HCT116 (cell line): ENCODE measurements at regions not wholly inside any gene's neighbourhood (a gene's known extent, or its start where the extent isn't known, plus 50 kb on each side); places are given as distances from the start of the nearest gene placed in this dataset.

Experiments
- ATAC-seq: fragments of 200-7000 bp; cut with Tn5 transposase; 2 replicates; pipeline ENCODE4 v1.9.1; 2020; ENCODE audit warnings: mild to moderate bottlenecking, moderate library complexity
- BruUV-seq: library from RNA; stranded (reverse); fragments of 400-500 nt; replicated peaks from 2 replicates; lab custom pipeline; 2021; lab: Mats Ljungman, UMichigan
- CTCF ChIA-PET: fragments of 300-600 bp; sonication (Branson Sonifier 250); formaldehyde crosslinking; loops from one replicate; lab custom pipeline; 2021; ENCODE audit warnings: antibody characterized with exemption; lab: Charles Lee
- POLR2A ChIA-PET: fragments of 300-600, 350-600 bp; sonication (Branson Sonifier 250); formaldehyde crosslinking; loops from one replicate; lab custom pipeline; 2021; ENCODE audit warnings: antibody characterized with exemption; lab: Charles Lee
- RAD21 ChIA-PET, 2 experiments: fragments of 300-600 bp; sonication (Branson Sonifier 250); formaldehyde crosslinking; loops; one replicate each; lab custom pipeline; 2023; ENCODE audit warnings: low total read pairs in 2 of 2; ENCODE audit not compliant: uncharacterized antibody in 2 of 2, unreplicated experiment in 2 of 2, low non-redundant PET in 1 of 2; lab: Charles Lee
- DNase-seq: peaks from one replicate; pipeline ENCODE4 v3.0.0-alpha.2; 2010; ENCODE audit warnings: low read depth, low spot score
- H2AFZ ChIP-seq: fragments of 200-600 bp; shearing (Covaris generic), sonication (generic); 2 replicates; pipeline ENCODE4 v1.6.1; 2017; ENCODE audit warnings: low read depth, mixed run types, mixed read lengths, antibody characterized with exemption, low read length; ENCODE audit not compliant: poor library complexity, severe bottlenecking
- H3K27ac ChIP-seq: 2 replicates; pipeline ENCODE4 v1.5.1; 2012; ENCODE audit warnings: low read depth, low read length
- H3K27me3 ChIP-seq: fragments of 200-600 bp; sonication (generic); 2 replicates; pipeline ENCODE4 v1.6.1; 2016; ENCODE audit warnings: mixed run types, low read length, mixed read lengths; ENCODE audit not compliant: insufficient read depth
- H3K36me3 ChIP-seq, 2 experiments: fragments of 200-500 bp in 1 of 2; fragments of 200-600 bp in 1 of 2; sonication (Bioruptor generic) in 1 of 2; sonication (generic) in 1 of 2; 2 replicates each; pipeline versions ENCODE4 v1.5.1 to v1.6.1; 2014 to 2016; ENCODE audit warnings: low read length in 2 of 2, inconsistent platforms in 1 of 2, mixed read lengths in 1 of 2, mixed run types in 1 of 2; ENCODE audit not compliant: insufficient read depth in 2 of 2, control insufficient read depth in 1 of 2
- H3K4me1 ChIP-seq, 2 experiments: fragments of 200-600 bp in 1 of 2; sonication (generic) in 1 of 2; 2 replicates each; pipeline versions ENCODE4 v1.5.1 to v1.6.1; 2012 to 2017; ENCODE audit warnings: low read length in 2 of 2, inconsistent platforms in 1 of 2, mild to moderate bottlenecking in 1 of 2, mixed read lengths in 1 of 2, mixed run types in 1 of 2, moderate library complexity in 1 of 2; ENCODE audit not compliant: insufficient read depth in 2 of 2, control insufficient read depth in 1 of 2
- H3K4me2 ChIP-seq: fragments of 200-600 bp; sonication (generic); 2 replicates; pipeline ENCODE4 v1.6.1; 2017; ENCODE audit warnings: mixed run types, low read length, mixed read lengths
- H3K4me3 ChIP-seq, 2 experiments: fragments of 200-600 bp in 1 of 2; sonication (generic) in 1 of 2; replicated peaks in 1 of 2; 2 replicates each; pipeline ENCODE4 v1.5.1; 2011 to 2016; ENCODE audit warnings: low read length in 2 of 2, control low read depth in 1 of 2, low read depth in 1 of 2, mild to moderate bottlenecking in 1 of 2, mixed read lengths in 1 of 2, mixed run types in 1 of 2
- H3K79me2 ChIP-seq: fragments of 200-600 bp; sonication (generic); 2 replicates; pipeline ENCODE4 v1.6.1; 2017; ENCODE audit warnings: mild to moderate bottlenecking, mixed run types, low read length, moderate library complexity, mixed read lengths; ENCODE audit not compliant: insufficient read depth
- H3K9ac ChIP-seq: fragments of 200-600 bp; sonication (generic); 2 replicates; pipeline ENCODE4 v1.6.1; 2016; ENCODE audit warnings: low read length, mixed read lengths
- H3K9me2 ChIP-seq: fragments of 200-600 bp; sonication (generic), shearing (Covaris generic); 2 replicates; pipeline ENCODE4 v1.6.1; 2017; ENCODE audit warnings: mixed run types, mild to moderate bottlenecking, moderate library complexity; ENCODE audit not compliant: insufficient read depth
- H3K9me3 ChIP-seq, 2 experiments: fragments of 200-500 bp in 1 of 2; fragments of 200-600 bp in 1 of 2; sonication (Bioruptor generic) in 1 of 2; sonication (generic) in 1 of 2; 2 replicates each; pipeline ENCODE4 v1.6.1; 2014 to 2017; ENCODE audit warnings: low read length in 2 of 2, mixed read lengths in 2 of 2, inconsistent platforms in 1 of 2, low read depth in 1 of 2, mild to moderate bottlenecking in 1 of 2, mixed run types in 1 of 2, moderate library complexity in 1 of 2; ENCODE audit not compliant: control insufficient read depth in 1 of 2, insufficient read depth in 1 of 2
- H4K20me1 ChIP-seq: fragments of 200-600 bp; sonication (generic), shearing (Covaris generic); 2 replicates; pipeline ENCODE4 v1.6.1; 2017; ENCODE audit warnings: mixed run types, mild to moderate bottlenecking, moderate library complexity; ENCODE audit not compliant: insufficient read depth
- EGR1 ChIP-seq: IDR thresholded peaks from 2 replicates; pipeline ENCODE4 v1.6.1; 2012; ENCODE audit warnings: low read depth
- ELF1 ChIP-seq: IDR thresholded peaks from 2 replicates; pipeline ENCODE4 v1.6.1; 2012; ENCODE audit warnings: low read depth, borderline replicate concordance
- EZH2 ChIP-seq: fragments of 200-600 bp; sonication (generic); IDR thresholded peaks from 2 replicates; pipeline ENCODE4 v1.6.1; 2017; ENCODE audit warnings: antibody characterized with exemption, mixed run types
- FOSL1 ChIP-seq: IDR thresholded peaks from 2 replicates; pipeline ENCODE4 v1.6.1; 2012; ENCODE audit warnings: low read depth
- REST ChIP-seq: IDR thresholded peaks from 2 replicates; pipeline ENCODE4 v1.6.1; 2012; ENCODE audit warnings: low read depth
- SIN3A ChIP-seq: IDR thresholded peaks from 2 replicates; pipeline ENCODE4 v1.6.1; 2012; ENCODE audit warnings: low read depth
- SP1 ChIP-seq: IDR thresholded peaks from 2 replicates; pipeline ENCODE4 v1.6.1; 2012; ENCODE audit warnings: low read depth
- SRF ChIP-seq: IDR thresholded peaks from 2 replicates; pipeline ENCODE4 v1.6.1; 2012; ENCODE audit warnings: low read depth
- YY1 ChIP-seq: IDR thresholded peaks from 2 replicates; pipeline ENCODE4 v1.6.1; 2011; ENCODE audit warnings: low read length, low read depth, moderate library complexity, mild to moderate bottlenecking; ENCODE audit not compliant: insufficient replicate concordance; ENCODE audit errors: extremely low read depth
- ZFX ChIP-seq: fragments of 450-650 bp; IDR thresholded peaks from 2 replicates; pipeline ENCODE4 v1.6.1; 2017
- ZNF274 ChIP-seq: fragments of 200-500 bp; sonication (Bioruptor generic); IDR thresholded peaks from 2 replicates; pipeline ENCODE4 v1.6.1; 2014; ENCODE audit warnings: mild to moderate bottlenecking, low read depth, low read length, inconsistent platforms
- intact Hi-C: fragments of 100-400 bp; cut with micrococcal nuclease; formaldehyde crosslinking; loops from 2 replicates; pipeline ENCODE4 v1.10.0; 2022
- TF ChIP-seq, protein P1 (sequence below), 3 experiments: fragments of 200-600 bp in 1 of 3; sonication (generic) in 1 of 3; IDR thresholded peaks in 2 of 3; conservative IDR thresholded peaks in 1 of 3; 2 replicates each; pipeline ENCODE4 v1.5.1; 2012 to 2017; ENCODE audit warnings: low read depth in 2 of 3, low read length in 2 of 3, antibody characterized with exemption in 1 of 3, borderline replicate concordance in 1 of 3, control low read depth in 1 of 3, mild to moderate bottlenecking in 1 of 3, mixed read lengths in 1 of 3, mixed run types in 1 of 3, moderate library complexity in 1 of 3; ENCODE audit not compliant: insufficient read depth in 1 of 3

DNA sequence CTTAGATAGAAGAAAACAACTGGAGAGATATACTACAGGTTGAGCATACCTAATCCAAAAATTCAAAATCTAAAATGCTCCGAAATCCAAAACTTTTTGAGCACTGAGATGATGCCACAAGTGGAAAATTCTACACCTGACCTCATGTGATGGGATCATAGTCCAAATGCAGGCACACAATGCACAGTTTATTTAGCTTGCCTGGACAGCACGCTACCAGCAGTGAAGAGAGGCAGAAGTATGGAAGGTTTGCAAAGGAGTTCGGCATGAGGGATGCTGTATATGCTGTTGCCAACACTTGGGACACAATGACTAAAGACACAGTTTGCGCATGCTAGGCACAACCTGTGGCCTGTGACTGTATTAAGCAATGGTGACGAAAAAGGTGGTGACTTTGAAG is 58.1 kb upstream of the CAND1 start:
- ATAC-seq (no peak), DNase-seq (no peak)
- no peak overlapping the region for H3K4me2 ChIP-seq
- no peaks in the 10 kb centered on the region for H3K4me1 ChIP-seq
- POLR2A ChIA-PET: no interaction called here
- RAD21 ChIA-PET: no interaction called here
- no peak overlapping the region for H3K27ac ChIP-seq
- no peaks in the 10 kb centered on the region for H3K79me2 ChIP-seq
- H3K4me3 ChIP-seq: no peak overlapping the region
- intact Hi-C loops: no loop called here
- no peaks in the 10 kb centered on the region for H3K9me3 ChIP-seq
- no peaks in the 10 kb centered on the region for H4K20me1 ChIP-seq
- CTCF ChIA-PET: no interaction called here
- H3K36me3 ChIP-seq: no peaks in the 10 kb centered on the region
- BruUV-seq: no TSS peak
- no peaks in the 10 kb centered on the region for H3K9me2 ChIP-seq
- peaks cover 67% of the 10 kb centered on the region for H3K27me3 ChIP-seq
- no peak overlapping the region for H2AFZ ChIP-seq
- H3K9ac ChIP-seq: no peak overlapping the region
- TF ChIP-seq, protein P1, sequence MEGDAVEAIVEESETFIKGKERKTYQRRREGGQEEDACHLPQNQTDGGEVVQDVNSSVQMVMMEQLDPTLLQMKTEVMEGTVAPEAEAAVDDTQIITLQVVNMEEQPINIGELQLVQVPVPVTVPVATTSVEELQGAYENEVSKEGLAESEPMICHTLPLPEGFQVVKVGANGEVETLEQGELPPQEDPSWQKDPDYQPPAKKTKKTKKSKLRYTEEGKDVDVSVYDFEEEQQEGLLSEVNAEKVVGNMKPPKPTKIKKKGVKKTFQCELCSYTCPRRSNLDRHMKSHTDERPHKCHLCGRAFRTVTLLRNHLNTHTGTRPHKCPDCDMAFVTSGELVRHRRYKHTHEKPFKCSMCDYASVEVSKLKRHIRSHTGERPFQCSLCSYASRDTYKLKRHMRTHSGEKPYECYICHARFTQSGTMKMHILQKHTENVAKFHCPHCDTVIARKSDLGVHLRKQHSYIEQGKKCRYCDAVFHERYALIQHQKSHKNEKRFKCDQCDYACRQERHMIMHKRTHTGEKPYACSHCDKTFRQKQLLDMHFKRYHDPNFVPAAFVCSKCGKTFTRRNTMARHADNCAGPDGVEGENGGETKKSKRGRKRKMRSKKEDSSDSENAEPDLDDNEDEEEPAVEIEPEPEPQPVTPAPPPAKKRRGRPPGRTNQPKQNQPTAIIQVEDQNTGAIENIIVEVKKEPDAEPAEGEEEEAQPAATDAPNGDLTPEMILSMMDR (IDR thresholded peaks at IDR 0.05 in 2 of 3, conservative IDR thresholded peaks at IDR 0.05 in 1 of 3; ENCODE audit: borderline replicate concordance in 1 of 3, insufficient read depth in 1 of 3, low read depth in 2 of 3, low read length in 2 of 3): no peak
- TF ChIP-seq SIN3A (no peak), ZFX (no peak)

DNA sequence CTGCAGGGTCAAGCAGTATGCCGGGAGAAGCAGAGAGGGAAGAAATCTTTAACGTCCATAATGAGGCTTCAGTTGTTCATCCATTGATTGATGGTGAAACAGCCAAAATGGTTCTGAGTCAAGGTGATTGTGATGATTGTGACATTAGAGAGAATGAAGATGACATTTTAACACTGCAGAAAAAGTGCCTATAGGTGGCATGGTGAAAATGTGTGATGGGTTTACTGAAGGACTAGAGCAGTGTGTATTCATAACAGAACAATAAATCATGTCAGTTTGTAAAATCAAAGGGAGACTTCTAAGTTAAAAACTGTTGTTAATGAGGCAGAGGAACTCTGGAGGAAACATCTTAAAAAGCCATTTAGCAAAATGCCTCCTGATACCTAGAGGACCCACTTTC is 57.7 kb upstream of the CAND1 start:
- H3K4me1 ChIP-seq: no peaks in the 10 kb centered on the region
- no peak overlapping the region for H3K4me3 ChIP-seq
- no peak for ATAC-seq
- no TSS peak for BruUV-seq
- CTCF ChIA-PET: no interaction called here
- intact Hi-C loops: no loop called here
- POLR2A ChIA-PET: no interaction called here
- no peak overlapping the region for H3K27ac ChIP-seq
- RAD21 ChIA-PET: no interaction called here
- H3K9me2 ChIP-seq: no peaks in the 10 kb centered on the region
- no peaks in the 10 kb centered on the region for H3K9me3 ChIP-seq
- H3K9ac ChIP-seq: no peak overlapping the region
- H3K79me2 ChIP-seq: no peaks in the 10 kb centered on the region
- H3K36me3 ChIP-seq: no peaks in the 10 kb centered on the region
- no peaks in the 10 kb centered on the region for H4K20me1 ChIP-seq
- no peak for DNase-seq
- no peak overlapping the region for H3K4me2 ChIP-seq
- no peak overlapping the region for H2AFZ ChIP-seq
- no peak for TF ChIP-seq FOSL1
- TF ChIP-seq EZH2: no peak
- no peak for TF ChIP-seq SRF
- TF ChIP-seq REST: no peak
- no peak for TF ChIP-seq YY1
- no peak for TF ChIP-seq ELF1
- TF ChIP-seq ZNF274: no peak
- no peak for TF ChIP-seq EGR1
- TF ChIP-seq SIN3A: no peak
- TF ChIP-seq SP1: no peak
- H3K27me3 ChIP-seq: peaks cover 67% of the 10 kb centered on the region
